DOHH2 (cell line): ENCODE measurements at regions not wholly inside any gene's neighbourhood (a gene's known extent, or its start where the extent isn't known, plus 50 kb on each side); places are given as distances from the start of the nearest gene placed in this dataset.

ENCODE experiments used
- CTCF ChIP-seq: fragments of 200-600 bp; sonication (generic); IDR thresholded peaks from one replicate; pipeline ENCODE4 v1.5.1; 2014; ENCODE audit warnings: antibody characterized with exemption, mild to moderate bottlenecking, low read depth, low read length; ENCODE audit not compliant: poor library complexity, severe bottlenecking
- EZH2phosphoT487 ChIP-seq: fragments of 200-600 bp; sonication (generic); IDR thresholded peaks from 2 replicates; pipeline ENCODE4 v1.6.1; 2017; ENCODE audit warnings: borderline replicate concordance, mild to moderate bottlenecking, antibody characterized with exemption, low read length, moderate library complexity, mixed read lengths

GRCh38 chr5:129172580-129172979 lies 78.0 kb downstream of the ISOC1 start:
- no peak for TF ChIP-seq CTCF
- TF ChIP-seq EZH2phosphoT487 = no peak
